ENCODE measurements at regions not wholly inside any gene's neighbourhood (a gene's known extent, or its start where the extent isn't known, plus 50 kb on each side); places are given as distances from the start of the nearest gene placed in this dataset.
"Not testable (repeated sequence)": the region's sequence is repeated elsewhere in the genome, so short reads cannot be mapped to it uniquely, and the experiment has no call there.

DNA sequence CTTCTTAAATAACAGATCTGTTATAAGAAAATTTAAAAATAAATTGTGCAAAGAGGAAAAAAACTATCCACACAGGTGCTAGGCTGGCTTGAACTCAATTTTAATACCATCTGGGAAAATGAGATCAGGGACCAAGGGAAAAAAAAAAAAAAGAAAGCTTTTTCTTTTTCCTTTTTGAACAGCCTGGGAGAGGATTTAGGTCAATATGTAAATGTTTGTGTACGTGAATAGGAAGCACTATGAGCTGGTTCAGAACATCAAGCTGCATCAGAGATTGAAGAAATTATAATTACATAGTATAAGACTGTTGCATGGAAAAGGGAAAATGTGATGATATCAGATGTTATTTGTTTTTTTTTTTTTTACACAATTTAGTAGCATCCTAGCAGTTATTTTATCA is 548.0 kb downstream of the ARL4A start:
- no peak overlapping the region for H3K27ac ChIP-seq
- no peak for DNase-seq (ENCODE audit: low read depth, low spot score)

DNA sequence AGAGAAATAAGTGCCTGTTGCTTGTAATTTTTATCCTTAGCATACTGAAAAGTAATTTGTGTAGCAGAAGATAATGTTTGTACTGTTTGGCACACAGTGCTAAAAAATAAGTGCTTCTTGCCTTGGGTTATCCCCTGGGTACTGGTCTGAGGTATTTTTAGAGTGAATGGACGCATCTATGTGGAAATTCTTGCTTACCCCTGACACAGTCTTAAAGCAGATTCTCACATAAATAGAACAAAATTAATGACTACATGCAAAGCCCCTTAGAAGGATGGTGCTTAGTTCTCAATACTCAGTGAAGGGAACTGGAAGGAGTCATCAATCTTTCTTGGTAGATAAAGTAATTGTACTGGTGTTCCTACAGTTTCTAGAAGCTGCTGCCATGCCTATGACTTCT is 548.6 kb downstream of the ARL4A start:
- no peak for DNase-seq (ENCODE audit: low read depth, low spot score)
- H3K27ac ChIP-seq, result no peak overlapping the region

GRCh38 chr7:13240349-13240748 is 552.9 kb downstream of the ARL4A start:
- peak; percentile 3 for DNase-seq (ENCODE audit: low read depth, low spot score)

DNA sequence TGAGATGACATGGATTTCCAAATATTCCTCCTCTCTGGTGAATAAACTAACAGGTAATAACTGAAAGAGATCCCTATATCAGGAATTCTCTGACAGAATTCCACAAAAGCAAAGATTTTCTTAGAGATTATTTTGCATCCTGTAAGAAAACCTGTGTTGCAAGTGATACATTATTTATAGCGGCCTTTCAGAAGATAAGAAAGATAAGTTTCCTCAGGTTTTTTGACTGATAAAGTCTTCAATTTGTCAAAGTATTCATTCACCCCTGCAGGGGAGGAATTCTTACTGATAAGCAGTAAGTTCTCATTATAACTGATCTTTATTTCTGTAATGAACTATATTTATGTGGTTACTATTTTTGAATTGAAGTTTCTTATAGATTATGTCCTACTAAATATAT is 554.0 kb downstream of the ARL4A start:
- DNase-seq (ENCODE audit: low read depth, low spot score), result no peak

More at GRCh38 chr7:13240349-13240748, 552.9 kb downstream of the ARL4A start:
- H3K27ac ChIP-seq, result no peak overlapping the region

DNA sequence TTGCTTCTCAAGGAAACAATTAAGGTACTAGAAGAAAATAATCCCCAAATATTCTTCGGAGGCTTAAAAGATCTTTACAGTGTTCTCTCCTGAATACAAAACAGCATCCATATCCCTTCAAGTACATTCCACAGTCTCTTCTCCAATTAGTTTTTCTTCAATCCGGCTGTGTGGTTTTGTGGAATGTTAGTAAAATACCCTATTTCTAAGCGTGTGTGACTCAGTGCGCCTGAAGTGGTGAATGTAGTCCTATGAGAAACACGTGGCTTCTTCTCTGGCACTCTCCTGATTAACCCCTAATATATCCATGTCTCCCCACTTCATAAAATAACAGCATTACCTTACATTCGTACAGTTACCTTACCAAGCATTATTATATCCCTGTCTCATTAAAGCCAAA is 570.2 kb downstream of the ARL4A start:
- H3K27ac ChIP-seq, result no peak overlapping the region
- no peak for DNase-seq (ENCODE audit: low read depth, low spot score)

More for the DNA sequence above, 554.0 kb downstream of the ARL4A start:
- H3K27ac ChIP-seq, result no peak overlapping the region

GRCh38 chr7:13258386-13258785 is 571.0 kb downstream of the ARL4A start:
- DNase-seq (ENCODE audit: low read depth, low spot score), result no peak

DNA sequence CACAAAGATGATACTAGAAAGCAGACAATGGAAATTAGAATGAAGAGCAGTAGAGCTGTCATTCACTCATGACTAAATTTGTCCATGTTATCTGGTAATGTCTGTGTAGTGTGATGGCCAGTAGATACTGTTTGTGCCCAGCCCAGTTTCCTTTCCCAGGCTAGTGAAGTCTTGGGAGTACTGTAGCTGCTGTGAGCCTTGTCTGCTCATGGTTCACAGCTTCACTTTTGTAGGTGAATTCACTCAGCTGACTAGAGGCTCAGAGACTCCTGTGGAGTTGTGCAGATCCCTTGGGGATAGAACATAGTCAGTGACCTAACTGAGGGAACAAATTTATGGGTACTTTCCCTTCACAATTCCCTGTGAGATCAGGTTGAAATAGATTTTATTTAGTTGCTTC is 572.5 kb downstream of the ARL4A start:
- no peak overlapping the region for H3K27ac ChIP-seq
- no peak for DNase-seq (ENCODE audit: low read depth, low spot score)

More at GRCh38 chr7:13258386-13258785, 571.0 kb downstream of the ARL4A start:
- no peak overlapping the region for H3K27ac ChIP-seq

DNA sequence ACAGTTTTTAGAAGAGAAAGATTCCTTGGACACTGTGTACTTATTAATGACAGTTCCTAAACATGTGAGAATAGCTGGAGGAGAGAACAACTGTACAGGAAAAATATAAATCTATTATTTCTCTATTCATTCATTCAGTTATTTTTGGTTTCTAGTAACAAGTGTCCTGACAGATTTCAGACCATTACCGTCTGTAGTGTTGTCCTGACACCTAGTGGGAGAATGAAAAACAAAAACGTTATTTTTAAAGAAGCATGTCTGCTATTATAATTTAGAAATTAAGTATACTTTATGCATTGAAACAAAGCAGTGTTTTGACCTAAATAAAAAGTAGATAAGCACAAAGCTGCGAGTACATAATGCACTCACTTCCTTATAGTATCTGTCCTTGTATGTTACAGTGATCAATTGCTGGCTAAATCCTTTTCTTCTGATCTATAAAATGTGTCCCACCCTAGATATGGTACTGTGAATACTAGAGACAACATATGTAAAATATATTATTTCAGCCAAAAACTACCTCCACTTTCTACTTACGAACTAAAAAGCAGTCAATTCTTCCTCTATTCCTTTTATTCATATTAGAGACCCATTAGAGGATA is 575.6 kb downstream of the ARL4A start:
- no peak overlapping the region for H3K27ac ChIP-seq
- DNase-seq (ENCODE audit: low read depth, low spot score), result no peak

- no peak overlapping the region for H3K27ac ChIP-seq
- DNase-seq (ENCODE audit: low read depth, low spot score), result no peak
Observed at GRCh38 chr7:13265271-13265670, 577.8 kb downstream of the ARL4A start.

GRCh38 chr7:13274205-13274604 is 586.8 kb downstream of the ARL4A start:
- DNase-seq (ENCODE audit: low read depth, low spot score); H3K27ac ChIP-seq: not testable (repeated sequence)

- no peak overlapping the region for H3K27ac ChIP-seq
- DNase-seq (ENCODE audit: low read depth, low spot score), result no peak
Observed at GRCh38 chr7:13276977-13277376, 589.5 kb downstream of the ARL4A start.

GRCh38 chr7:13278020-13278419 is 590.6 kb downstream of the ARL4A start:
- H3K27ac ChIP-seq, result no peak overlapping the region
- no peak for DNase-seq (ENCODE audit: low read depth, low spot score)

- H3K27ac ChIP-seq, result no peak overlapping the region
- DNase-seq (ENCODE audit: low read depth, low spot score), result no peak
Observed at GRCh38 chr7:13279854-13280435, 592.5 kb downstream of the ARL4A start.

GRCh38 chr7:13282377-13282980 is 595.0 kb downstream of the ARL4A start:
- no peak overlapping the region for H3K27ac ChIP-seq
- DNase-seq (ENCODE audit: low read depth, low spot score), result no peak

GRCh38 chr7:13286916-13287315 is 599.5 kb downstream of the ARL4A start:
- no peak for DNase-seq (ENCODE audit: low read depth, low spot score)
- H3K27ac ChIP-seq, result no peak overlapping the region

- H3K27ac ChIP-seq, result no peak overlapping the region
- DNase-seq (ENCODE audit: low read depth, low spot score), result no peak
Observed at GRCh38 chr7:13288516-13288915, 601.1 kb downstream of the ARL4A start.

- H3K27ac ChIP-seq, result no peak overlapping the region
- peak; percentile 14 for DNase-seq (ENCODE audit: low read depth, low spot score)
Observed at GRCh38 chr7:13290975-13291374, 603.5 kb downstream of the ARL4A start.

GRCh38 chr7:13293264-13294002 is 606.0 kb downstream of the ARL4A start:
- no peak overlapping the region for H3K27ac ChIP-seq
- DNase-seq (ENCODE audit: low read depth, low spot score), result no peak

DNA sequence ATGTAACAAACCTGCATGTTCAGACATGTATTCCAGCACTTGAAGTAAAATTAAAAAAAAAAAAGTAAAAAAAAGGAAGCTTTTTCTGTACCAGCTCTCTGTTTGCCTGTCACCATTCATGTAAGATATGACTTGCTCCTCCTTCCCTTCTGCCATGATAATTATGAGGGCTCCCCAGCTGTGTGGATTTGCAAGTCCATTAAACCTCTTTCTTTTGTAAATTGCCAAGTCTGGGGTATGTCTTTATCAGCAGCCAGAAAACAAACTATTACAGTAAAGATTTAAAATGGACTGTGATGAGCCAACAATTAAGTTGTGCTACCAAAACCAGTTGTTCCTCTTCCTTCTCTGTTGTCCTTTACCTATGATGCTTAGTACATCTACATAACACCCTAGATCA is 619.6 kb downstream of the ARL4A start:
- DNase-seq (ENCODE audit: low read depth, low spot score), result no peak
- no peak overlapping the region for H3K27ac ChIP-seq

DNA sequence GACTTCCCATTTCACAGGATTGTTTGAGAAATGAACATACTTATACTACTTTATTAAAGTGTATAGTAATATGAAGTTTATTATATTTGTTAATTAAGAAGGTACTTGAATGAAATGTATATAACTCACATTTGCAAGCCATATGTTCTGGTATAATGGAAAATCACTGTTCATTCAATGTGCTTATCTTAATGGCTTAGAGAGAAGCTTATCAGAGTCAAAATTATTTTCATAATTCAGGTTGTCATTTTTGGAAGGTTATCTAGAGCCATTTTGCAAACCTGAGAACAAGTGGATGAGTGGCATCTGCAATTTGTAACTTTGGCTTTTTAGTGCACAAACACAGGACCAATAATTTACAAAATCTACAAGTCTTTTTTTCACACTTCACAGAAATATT is 621.0 kb downstream of the ARL4A start:
- no peak overlapping the region for H3K27ac ChIP-seq
- no peak for DNase-seq (ENCODE audit: low read depth, low spot score)

DNA sequence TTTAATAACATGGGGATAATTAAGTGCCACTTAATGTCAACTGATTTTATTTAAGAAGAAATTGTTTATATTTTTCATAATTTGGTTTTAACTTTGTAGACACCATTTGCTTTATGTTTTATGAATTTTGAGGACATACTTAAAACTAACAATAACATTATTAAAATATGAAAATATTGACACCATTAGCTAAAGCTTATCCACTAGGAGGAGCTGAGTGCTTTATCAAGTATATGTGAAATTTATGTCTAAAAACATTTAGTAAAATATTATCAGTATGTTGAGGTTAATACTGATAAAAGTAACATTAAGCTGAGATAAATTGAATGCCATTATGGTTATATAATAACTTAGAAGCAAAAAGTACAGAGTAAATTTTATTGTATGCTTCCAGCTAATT is 622.1 kb downstream of the ARL4A start:
- H3K27ac ChIP-seq, result no peak overlapping the region
- DNase-seq (ENCODE audit: low read depth, low spot score), result no peak
